NCI-H524 (cell line): ENCODE measurements at regions not wholly inside any gene's neighbourhood (a gene's known extent, or its start where the extent isn't known, plus 50 kb on each side); places are given as distances from the start of the nearest gene placed in this dataset.
"Not testable (repeated sequence)": the region's sequence is repeated elsewhere in the genome, so short reads cannot be mapped to it uniquely, and the experiment has no call there.

Experiments
- DNase-seq, 2 experiments: peaks; one replicate each; lab custom pipeline; 2025; lab: John Stamatoyannopoulos, UW

GRCh38 chr6:18595774-18596530 is 208.8 kb downstream of the RNF144B start:
- peak; percentile 19 to 70 for DNase-seq

- DNase-seq = no peak
Observed at GRCh38 chr6:18596531-18596835, 209.3 kb downstream of the RNF144B start.

GRCh38 chr6:18598551-18599264 is 211.6 kb downstream of the RNF144B start:
- no peak for DNase-seq

GRCh38 chr6:18600255-18600654 is 213.1 kb downstream of the RNF144B start:
- no peak for DNase-seq

- DNase-seq = peak; percentile 21 to 44
Observed at GRCh38 chr6:18601516-18602020, 214.4 kb downstream of the RNF144B start.

- DNase-seq = no peak
Observed at GRCh38 chr6:18602931-18603330, 215.8 kb downstream of the RNF144B start.

- DNase-seq = no peak
Observed at GRCh38 chr6:18603361-18603760, 216.2 kb downstream of the RNF144B start.

- DNase-seq = no peak
Observed at GRCh38 chr6:18605841-18606240, 218.7 kb downstream of the RNF144B start.

- DNase-seq = no peak
Observed at GRCh38 chr6:18609715-18610114, 222.6 kb downstream of the RNF144B start.

GRCh38 chr6:18613319-18613925 is 226.3 kb downstream of the RNF144B start:
- no peak for DNase-seq

- DNase-seq = no peak
Observed at GRCh38 chr6:18629571-18629970, 242.4 kb downstream of the RNF144B start.

GRCh38 chr6:18632670-18633410 is 245.7 kb downstream of the RNF144B start:
- no peak for DNase-seq

- no peak for DNase-seq
Observed at GRCh38 chr6:18634912-18635311, 247.8 kb downstream of the RNF144B start.

GRCh38 chr6:18640134-18640533 is 253.0 kb downstream of the RNF144B start:
- no peak for DNase-seq

GRCh38 chr6:18640754-18641153 is 253.6 kb downstream of the RNF144B start:
- no peak for DNase-seq

- no peak for DNase-seq
Observed at GRCh38 chr6:18654821-18655220, 267.7 kb downstream of the RNF144B start.

GRCh38 chr6:18656506-18656905 is 269.4 kb downstream of the RNF144B start:
- peak; percentile 39 to 74 for DNase-seq

GRCh38 chr6:18659994-18660393 is 272.8 kb downstream of the RNF144B start:
- DNase-seq = not testable (repeated sequence)

GRCh38 chr6:18663011-18663410 is 275.9 kb downstream of the RNF144B start:
- peak in 1 of 2 experiments; percentile 41 for DNase-seq

GRCh38 chr6:18664401-18664800 is 277.3 kb downstream of the RNF144B start:
- DNase-seq = no peak

GRCh38 chr6:18667612-18668011 is 280.5 kb downstream of the RNF144B start:
- DNase-seq = no peak

GRCh38 chr6:18668994-18669393 is 281.8 kb downstream of the RNF144B start:
- no peak for DNase-seq
